ENCODE measurements at regions not wholly inside any gene's neighbourhood (a gene's known extent, or its start where the extent isn't known, plus 50 kb on each side); places are given as distances from the start of the nearest gene placed in this dataset.

DNA sequence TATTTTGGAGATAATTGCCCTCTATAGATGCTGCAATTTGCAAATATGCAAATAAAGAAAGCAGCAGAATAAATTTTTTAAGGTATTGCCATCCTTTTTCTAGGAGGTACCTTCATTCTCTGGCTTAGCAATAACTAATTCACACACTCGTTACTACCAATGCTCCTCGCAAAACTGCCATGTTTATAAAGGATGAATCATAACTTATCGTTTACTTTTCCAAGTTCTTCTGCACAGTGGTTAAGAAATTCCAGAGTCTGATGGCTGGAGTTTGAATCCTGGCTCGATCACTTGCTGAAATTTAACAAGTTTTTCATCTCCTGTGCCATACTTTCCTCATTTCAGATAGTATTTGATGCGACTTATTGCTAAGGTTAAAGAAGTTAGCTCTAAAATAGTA is 708.6 kb upstream of the KLHL1 start:
- no peaks in the 10 kb centered on the region for H3K27me3 ChIP-seq (replicated peaks in 1 of 2; ENCODE audit: control insufficient read depth in 2 of 2, extremely low read depth in 1 of 2, insufficient read depth in 2 of 2, low read length in 1 of 2)
- WGBS (ENCODE audit: insufficient coverage) = no CpG with 5 or more reads among the region's 5 CpGs
- Mint-ChIP-seq H3K4me3 (no peak overlapping the region), H3K4me1 (no peaks in the 10 kb centered on the region), H3K9me3 (peaks cover 3 to 15% (median 9%) of the 10 kb centered on the region in 3 donors), H3K36me3 (no peaks in the 10 kb centered on the region), H3K27ac (no peak overlapping the region), H3K27me3 (no peaks in the 10 kb centered on the region)
- H3K4me3 ChIP-seq (ENCODE audit: control insufficient read depth in 1 of 2, extremely low read depth in 1 of 2, low read length in 1 of 2) = no peak overlapping the region
- ATAC-seq (replicated peaks in 1 of 4) (no peak), DNase-seq (no peak)
- no peaks in the 10 kb centered on the region for H3K4me1 ChIP-seq (ENCODE audit: control insufficient read depth in 1 of 2, extremely low read depth in 1 of 2, insufficient read depth in 2 of 2, low read length in 2 of 2)
- POLR2A ChIA-PET = no interaction called here
- CTCF ChIA-PET = interaction anchor here in 1 of 2 donors (0.6 kb wide), 1 partner anchor 9 kb away, joined by 3 read pairs; no protein-coding TSS in a partner anchor
- no peaks in the 10 kb centered on the region for H3K9me3 ChIP-seq
- no peaks in the 10 kb centered on the region for H3K36me3 ChIP-seq (ENCODE audit: control insufficient read depth in 2 of 2, extremely low read depth in 1 of 2, insufficient read depth in 1 of 2, low read length in 1 of 2)
- no peak overlapping the region for H3K27ac ChIP-seq (ENCODE audit: low read length)

DNA sequence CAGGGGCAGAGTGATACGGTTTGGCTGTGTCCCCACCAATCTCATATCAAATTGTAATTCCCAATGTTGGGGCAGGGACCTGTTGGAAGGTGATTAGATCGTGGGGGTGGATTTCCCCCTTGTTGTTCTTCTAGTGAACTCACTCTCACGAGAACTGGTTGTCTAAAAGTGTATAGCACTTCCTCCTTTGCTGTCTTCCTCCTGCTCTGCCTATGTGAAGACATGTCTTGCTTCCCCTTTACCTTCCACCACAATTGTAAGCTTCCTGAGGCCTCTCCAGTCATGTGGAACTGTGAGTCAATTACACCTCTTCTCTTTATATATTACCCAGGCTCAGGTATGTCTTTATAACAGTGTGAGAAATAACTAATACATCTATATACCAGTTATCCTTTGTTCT is 706.4 kb upstream of the KLHL1 start:
- H3K4me3 Mint-ChIP-seq = no peak overlapping the region
- no peaks in the 10 kb centered on the region for H3K9me3 ChIP-seq
- no peaks in the 10 kb centered on the region for H3K27me3 ChIP-seq (replicated peaks in 1 of 2; ENCODE audit: control insufficient read depth in 2 of 2, extremely low read depth in 1 of 2, insufficient read depth in 2 of 2, low read length in 1 of 2)
- CTCF ChIA-PET = no interaction called here
- no peaks in the 10 kb centered on the region for H3K4me1 ChIP-seq (ENCODE audit: control insufficient read depth in 1 of 2, extremely low read depth in 1 of 2, insufficient read depth in 2 of 2, low read length in 2 of 2)
- ATAC-seq (replicated peaks in 1 of 4) (no peak), DNase-seq (no peak)
- H3K27ac Mint-ChIP-seq = no peak overlapping the region
- no peak overlapping the region for H3K27ac ChIP-seq (ENCODE audit: low read length)
- H3K36me3 Mint-ChIP-seq = no peaks in the 10 kb centered on the region
- H3K36me3 ChIP-seq (ENCODE audit: control insufficient read depth in 2 of 2, extremely low read depth in 1 of 2, insufficient read depth in 1 of 2, low read length in 1 of 2) = no peaks in the 10 kb centered on the region
- no peak overlapping the region for H3K4me3 ChIP-seq (ENCODE audit: control insufficient read depth in 1 of 2, extremely low read depth in 1 of 2, low read length in 1 of 2)
- H3K27me3 Mint-ChIP-seq = no peaks in the 10 kb centered on the region
- POLR2A ChIA-PET = no interaction called here
- 40% methylated on average over 1 of the region's 3 CpGs for WGBS (ENCODE audit: insufficient coverage)
- no peaks in the 10 kb centered on the region for H3K4me1 Mint-ChIP-seq
- peaks cover 4 to 27% (median 9%) of the 10 kb centered on the region in 3 donors for H3K9me3 Mint-ChIP-seq

DNA sequence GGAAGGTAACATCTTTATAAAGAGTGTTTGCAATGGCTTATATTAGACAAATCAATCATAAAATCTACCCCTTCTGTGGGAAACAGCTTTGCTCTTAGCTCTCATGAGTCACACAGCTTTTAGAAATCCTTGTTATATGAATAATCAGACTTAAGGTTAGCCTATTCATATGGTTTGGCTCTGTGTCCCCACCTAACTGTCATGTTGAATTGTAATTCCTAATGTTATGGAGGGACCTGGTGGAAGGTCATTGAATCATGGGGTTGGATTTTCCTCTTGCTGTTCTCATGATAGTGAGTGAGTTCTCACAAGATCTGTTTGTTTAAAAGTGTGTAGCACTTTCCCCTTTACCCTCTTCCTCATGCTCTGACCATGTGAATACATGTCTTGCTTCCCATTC is 704.2 kb upstream of the KLHL1 start:
- no peak for DNase-seq
- Mint-ChIP-seq H3K4me1 (no peaks in the 10 kb centered on the region), H3K9me3 (peaks cover 2 to 34% (median 15%) of the 10 kb centered on the region in 3 donors), H3K27ac (no peak overlapping the region), H3K4me3 (no peak overlapping the region), H3K36me3 (no peaks in the 10 kb centered on the region), H3K27me3 (no peaks in the 10 kb centered on the region)
- no peak for ATAC-seq (replicated peaks in 1 of 4)
- Histone ChIP-seq H3K9me3 (no peaks in the 10 kb centered on the region), H3K27ac (ENCODE audit: low read length) (no peak overlapping the region), H3K4me1 (ENCODE audit: control insufficient read depth in 1 of 2, extremely low read depth in 1 of 2, insufficient read depth in 2 of 2, low read length in 2 of 2) (no peaks in the 10 kb centered on the region), H3K4me3 (ENCODE audit: control insufficient read depth in 1 of 2, extremely low read depth in 1 of 2, low read length in 1 of 2) (no peak overlapping the region), H3K36me3 (ENCODE audit: control insufficient read depth in 2 of 2, extremely low read depth in 1 of 2, insufficient read depth in 1 of 2, low read length in 1 of 2) (no peaks in the 10 kb centered on the region), H3K27me3 (replicated peaks in 1 of 2; ENCODE audit: control insufficient read depth in 2 of 2, extremely low read depth in 1 of 2, insufficient read depth in 2 of 2, low read length in 1 of 2) (no peaks in the 10 kb centered on the region)
- POLR2A ChIA-PET = interaction anchor here in 1 of 2 donors (0.6 kb wide), 1 partner anchor 186 kb away, joined by 5 read pairs; no protein-coding TSS in a partner anchor
- CTCF ChIA-PET = interaction anchor here in 1 of 2 donors (0.7 kb wide), 1 partner anchor 13 kb away, joined by 3 read pairs; no protein-coding TSS in a partner anchor

DNA sequence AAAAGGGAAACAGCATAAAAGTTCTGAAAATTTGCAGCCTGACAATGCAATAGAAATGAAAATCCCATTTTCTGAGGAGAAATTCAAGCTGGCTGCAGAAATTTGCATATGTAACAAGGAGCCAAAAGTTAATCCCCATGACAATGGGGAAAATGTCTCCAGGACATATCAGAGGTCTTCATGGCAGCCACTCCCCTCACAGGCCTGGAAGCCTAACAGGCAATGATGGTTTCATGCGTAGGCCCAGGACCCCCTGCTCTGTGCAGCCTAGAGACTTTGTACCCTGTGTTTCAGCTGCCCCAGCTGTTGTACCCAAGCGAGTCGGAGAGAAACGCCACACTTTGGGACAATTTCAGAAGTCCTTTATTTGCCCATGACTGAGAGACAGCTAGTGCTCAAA is 701.3 kb upstream of the KLHL1 start:
- DNase-seq = no peak
- 96% methylated on average over 4 of the region's 4 CpGs for WGBS (ENCODE audit: insufficient coverage)
- ChIA-PET CTCF (no interaction called here), POLR2A (no interaction called here)
- Histone ChIP-seq H3K4me3 (ENCODE audit: control insufficient read depth in 1 of 2, extremely low read depth in 1 of 2, low read length in 1 of 2) (no peak overlapping the region), H3K27ac (ENCODE audit: low read length) (no peak overlapping the region), H3K27me3 (replicated peaks in 1 of 2; ENCODE audit: control insufficient read depth in 2 of 2, extremely low read depth in 1 of 2, insufficient read depth in 2 of 2, low read length in 1 of 2) (no peaks in the 10 kb centered on the region), H3K36me3 (ENCODE audit: control insufficient read depth in 2 of 2, extremely low read depth in 1 of 2, insufficient read depth in 1 of 2, low read length in 1 of 2) (no peaks in the 10 kb centered on the region), H3K9me3 (no peaks in the 10 kb centered on the region), H3K4me1 (ENCODE audit: control insufficient read depth in 1 of 2, extremely low read depth in 1 of 2, insufficient read depth in 2 of 2, low read length in 2 of 2) (no peaks in the 10 kb centered on the region)
- H3K27ac Mint-ChIP-seq = no peak overlapping the region
- no peaks in the 10 kb centered on the region for H3K4me1 Mint-ChIP-seq
- H3K4me3 Mint-ChIP-seq = no peak overlapping the region
- no peaks in the 10 kb centered on the region for H3K36me3 Mint-ChIP-seq
- ATAC-seq (replicated peaks in 1 of 4) = no peak
- H3K9me3 Mint-ChIP-seq = peaks cover 2 to 25% (median 13%) of the 10 kb centered on the region in 3 donors
- no peaks in the 10 kb centered on the region for H3K27me3 Mint-ChIP-seq

DNA sequence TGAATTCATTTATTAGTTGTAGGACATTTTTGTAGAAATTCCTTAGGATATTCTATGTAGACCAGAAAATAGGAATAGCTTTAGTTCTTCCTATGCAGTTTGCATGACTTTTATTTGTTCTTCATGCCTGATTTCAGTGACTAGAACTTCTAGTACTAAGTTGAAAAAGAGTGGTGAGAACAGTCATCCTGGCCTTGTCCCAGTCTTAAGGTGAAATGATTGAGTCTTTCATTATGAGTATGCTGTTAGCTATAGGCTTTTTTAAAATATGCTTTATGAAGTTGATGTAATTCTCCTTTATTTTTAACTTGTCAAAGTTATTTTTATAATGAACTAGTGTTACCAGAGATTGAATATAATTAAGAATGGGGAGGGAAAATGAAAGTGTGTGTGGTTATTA is 690.1 kb upstream of the KLHL1 start:
- Histone ChIP-seq H3K4me1 (ENCODE audit: control insufficient read depth in 1 of 2, extremely low read depth in 1 of 2, insufficient read depth in 2 of 2, low read length in 2 of 2) (no peaks in the 10 kb centered on the region), H3K27me3 (replicated peaks in 1 of 2; ENCODE audit: control insufficient read depth in 2 of 2, extremely low read depth in 1 of 2, insufficient read depth in 2 of 2, low read length in 1 of 2) (no peaks in the 10 kb centered on the region), H3K4me3 (ENCODE audit: control insufficient read depth in 1 of 2, extremely low read depth in 1 of 2, low read length in 1 of 2) (no peak overlapping the region), H3K9me3 (no peaks in the 10 kb centered on the region), H3K36me3 (ENCODE audit: control insufficient read depth in 2 of 2, extremely low read depth in 1 of 2, insufficient read depth in 1 of 2, low read length in 1 of 2) (no peaks in the 10 kb centered on the region), H3K27ac (ENCODE audit: low read length) (no peak overlapping the region)
- Mint-ChIP-seq H3K27ac (no peak overlapping the region), H3K36me3 (no peaks in the 10 kb centered on the region), H3K4me1 (no peaks in the 10 kb centered on the region), H3K9me3 (peaks cover 0 to 5% (median 3%) of the 10 kb centered on the region in 3 donors), H3K27me3 (no peaks in the 10 kb centered on the region), H3K4me3 (no peak overlapping the region)
- POLR2A ChIA-PET = no interaction called here
- DNase-seq (no peak), ATAC-seq (replicated peaks in 1 of 4) (no peak)
- CTCF ChIA-PET = no interaction called here

DNA sequence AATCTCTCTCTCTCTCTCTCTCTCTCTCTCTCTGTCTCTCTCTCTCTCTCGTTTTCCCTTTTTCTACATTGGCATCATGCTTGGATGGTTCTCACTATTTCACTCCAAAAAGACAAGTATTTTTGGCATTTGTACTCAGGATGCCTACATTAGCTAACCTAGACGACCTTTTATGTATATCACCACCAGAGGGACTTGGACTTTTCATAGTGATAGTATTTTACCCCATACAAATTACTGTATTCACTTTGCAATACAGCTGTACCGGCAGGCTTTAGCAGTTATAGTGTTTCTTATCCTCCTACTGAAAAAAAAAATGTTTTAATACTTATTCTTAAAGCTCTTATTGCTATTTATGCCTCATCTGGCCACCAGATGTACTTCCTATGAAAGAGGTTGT is 687.2 kb upstream of the KLHL1 start:
- Mint-ChIP-seq H3K4me3 (no peak overlapping the region), H3K36me3 (no peaks in the 10 kb centered on the region), H3K27me3 (no peaks in the 10 kb centered on the region), H3K27ac (no peak overlapping the region), H3K4me1 (no peaks in the 10 kb centered on the region), H3K9me3 (peaks cover 0 to 8% (median 3%) of the 10 kb centered on the region in 3 donors)
- ATAC-seq (replicated peaks in 1 of 4) = no peak
- Histone ChIP-seq H3K36me3 (ENCODE audit: control insufficient read depth in 2 of 2, extremely low read depth in 1 of 2, insufficient read depth in 1 of 2, low read length in 1 of 2) (no peaks in the 10 kb centered on the region), H3K4me3 (ENCODE audit: control insufficient read depth in 1 of 2, extremely low read depth in 1 of 2, low read length in 1 of 2) (no peak overlapping the region), H3K4me1 (ENCODE audit: control insufficient read depth in 1 of 2, extremely low read depth in 1 of 2, insufficient read depth in 2 of 2, low read length in 2 of 2) (no peaks in the 10 kb centered on the region), H3K27ac (ENCODE audit: low read length) (no peak overlapping the region), H3K9me3 (no peaks in the 10 kb centered on the region), H3K27me3 (replicated peaks in 1 of 2; ENCODE audit: control insufficient read depth in 2 of 2, extremely low read depth in 1 of 2, insufficient read depth in 2 of 2, low read length in 1 of 2) (no peaks in the 10 kb centered on the region)
- ChIA-PET CTCF (no interaction called here), POLR2A (no interaction called here)
- no CpG with 5 or more reads among the region's 3 CpGs for WGBS (ENCODE audit: insufficient coverage)
- DNase-seq = no peak

DNA sequence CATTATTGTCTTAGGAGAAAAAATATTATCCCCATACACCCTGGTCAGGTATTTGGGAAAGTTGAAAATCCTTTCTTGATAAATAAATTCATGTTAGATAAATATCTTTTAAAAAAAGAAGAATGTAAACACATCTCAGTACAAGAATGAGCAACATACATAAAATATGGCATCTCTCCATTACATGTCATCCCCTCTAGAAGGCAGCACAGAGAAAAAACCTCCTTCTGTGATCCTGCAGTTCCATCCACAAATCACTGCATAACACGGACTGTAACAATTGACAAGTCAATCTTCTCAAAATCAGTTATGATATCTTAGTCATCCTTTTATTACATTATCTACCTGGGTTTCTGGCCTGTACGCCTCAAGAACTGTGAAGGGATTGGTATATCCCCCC is 683.9 kb upstream of the KLHL1 start:
- WGBS (ENCODE audit: insufficient coverage) = 83% methylated on average over 1 of the region's 2 CpGs
- ATAC-seq (replicated peaks in 1 of 4) = no peak
- H3K27me3 ChIP-seq (replicated peaks in 1 of 2; ENCODE audit: control insufficient read depth in 2 of 2, extremely low read depth in 1 of 2, insufficient read depth in 2 of 2, low read length in 1 of 2) = no peaks in the 10 kb centered on the region
- H3K36me3 Mint-ChIP-seq = no peaks in the 10 kb centered on the region
- no peak for DNase-seq
- no peak overlapping the region for H3K4me3 ChIP-seq (ENCODE audit: control insufficient read depth in 1 of 2, extremely low read depth in 1 of 2, low read length in 1 of 2)
- H3K36me3 ChIP-seq (ENCODE audit: control insufficient read depth in 2 of 2, extremely low read depth in 1 of 2, insufficient read depth in 1 of 2, low read length in 1 of 2) = no peaks in the 10 kb centered on the region
- no peaks in the 10 kb centered on the region for H3K4me1 ChIP-seq (ENCODE audit: control insufficient read depth in 1 of 2, extremely low read depth in 1 of 2, insufficient read depth in 2 of 2, low read length in 2 of 2)
- no peak overlapping the region for H3K27ac Mint-ChIP-seq
- no peak overlapping the region for H3K27ac ChIP-seq (ENCODE audit: low read length)
- H3K4me3 Mint-ChIP-seq = no peak overlapping the region
- ChIA-PET POLR2A (no interaction called here), CTCF (no interaction called here)
- no peaks in the 10 kb centered on the region for H3K27me3 Mint-ChIP-seq
- H3K9me3 Mint-ChIP-seq = peaks cover 0 to 8% (median 3%) of the 10 kb centered on the region in 3 donors
- H3K4me1 Mint-ChIP-seq = no peaks in the 10 kb centered on the region
- H3K9me3 ChIP-seq = no peaks in the 10 kb centered on the region
